ENCODE measurements at regions not wholly inside any gene's neighbourhood (a gene's known extent, or its start where the extent isn't known, plus 50 kb on each side); places are given as distances from the start of the nearest gene placed in this dataset.
"Not testable (repeated sequence)": the region's sequence is repeated elsewhere in the genome, so short reads cannot be mapped to it uniquely, and the experiment has no call there.

DNA sequence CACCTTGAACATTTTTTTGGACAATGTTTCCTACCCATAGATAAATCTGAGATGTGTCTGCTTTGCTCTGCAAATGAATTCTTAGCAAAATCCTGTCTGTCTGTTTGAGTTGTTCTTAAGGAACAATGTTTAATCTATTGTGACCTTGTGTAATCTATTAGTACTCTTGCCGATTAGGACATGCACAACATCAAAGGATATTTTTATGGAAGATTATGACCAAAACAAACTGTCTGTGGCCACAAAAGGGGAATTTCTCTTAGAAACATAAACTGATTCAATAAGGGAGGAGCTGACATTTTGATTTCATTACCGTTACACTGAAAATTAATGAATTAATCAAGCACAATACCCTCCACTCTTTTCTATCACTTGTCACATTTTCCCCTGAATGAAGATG lies 323.0 kb upstream of the PRR16 start:
- no peak overlapping the region for H3K4me3 ChIP-seq (ENCODE audit: control insufficient read depth, low read depth, low read length)
- TF ChIP-seq CTCF (IDR thresholded peaks at IDR 0.05; ENCODE audit: control insufficient read depth, insufficient read depth, low read depth, low read length, missing control alignments): no peak

DNA sequence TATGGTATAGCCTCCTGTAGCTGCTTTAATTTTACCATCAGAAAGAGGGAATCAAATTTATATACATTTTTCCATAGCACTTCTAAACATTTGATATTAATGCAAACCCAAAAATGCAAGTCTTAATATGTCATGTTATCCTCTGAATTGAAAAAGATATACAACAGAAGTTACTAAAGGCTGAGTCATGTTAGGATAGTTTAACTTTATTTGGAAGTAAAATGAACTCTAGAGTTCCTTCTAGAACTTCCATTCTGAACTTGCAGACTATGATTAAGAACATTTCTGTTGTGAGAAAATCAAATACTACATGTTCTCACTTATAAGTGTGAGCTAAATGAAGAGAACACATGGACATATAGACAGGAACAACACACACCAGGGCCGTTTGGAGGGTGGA lies 317.3 kb upstream of the PRR16 start:
- no peak for DNase-seq (ENCODE audit: low read depth)
- TF ChIP-seq CTCF (IDR thresholded peaks at IDR 0.05; ENCODE audit: control insufficient read depth, insufficient read depth, low read depth, low read length, missing control alignments): no peak
- no peak overlapping the region for H3K4me3 ChIP-seq (ENCODE audit: control insufficient read depth, low read depth, low read length)

More for the DNA sequence above, 323.0 kb upstream of the PRR16 start:
- no peak for DNase-seq (ENCODE audit: low read depth)

GRCh38 chr5:120147911-120148310 lies 316.2 kb upstream of the PRR16 start:
- not testable (repeated sequence) for DNase-seq (ENCODE audit: low read depth); H3K4me3 ChIP-seq (ENCODE audit: control insufficient read depth, low read depth, low read length)

DNA sequence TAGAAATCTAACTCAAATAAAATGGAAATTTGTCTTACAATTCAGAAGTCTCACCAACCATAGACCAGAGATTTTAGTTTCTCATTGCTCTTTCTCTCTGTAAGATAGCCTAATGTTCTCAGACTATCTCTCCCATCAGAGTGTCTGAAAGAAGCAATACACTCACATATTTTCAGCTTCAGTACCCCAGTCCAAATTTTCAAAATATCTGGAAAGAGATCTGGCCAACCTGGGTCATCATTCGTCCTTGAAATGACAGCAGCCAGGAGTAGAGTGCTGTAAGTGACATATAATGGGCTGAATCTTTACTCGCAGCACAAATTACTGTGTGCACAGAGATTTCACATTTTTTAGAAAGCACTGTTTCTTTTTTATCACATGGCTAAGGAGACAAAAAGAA lies 313.3 kb upstream of the PRR16 start:
- TF ChIP-seq CTCF (IDR thresholded peaks at IDR 0.05; ENCODE audit: control insufficient read depth, insufficient read depth, low read depth, low read length, missing control alignments): no peak
- DNase-seq (ENCODE audit: low read depth): no peak
- no peak overlapping the region for H3K4me3 ChIP-seq (ENCODE audit: control insufficient read depth, low read depth, low read length)

- no peak for TF ChIP-seq CTCF (IDR thresholded peaks at IDR 0.05; ENCODE audit: control insufficient read depth, insufficient read depth, low read depth, low read length, missing control alignments)
- no peak for DNase-seq (ENCODE audit: low read depth)
These were observed 312.9 kb upstream of the PRR16 start for GRCh38 chr5:120151181-120151580.

DNA sequence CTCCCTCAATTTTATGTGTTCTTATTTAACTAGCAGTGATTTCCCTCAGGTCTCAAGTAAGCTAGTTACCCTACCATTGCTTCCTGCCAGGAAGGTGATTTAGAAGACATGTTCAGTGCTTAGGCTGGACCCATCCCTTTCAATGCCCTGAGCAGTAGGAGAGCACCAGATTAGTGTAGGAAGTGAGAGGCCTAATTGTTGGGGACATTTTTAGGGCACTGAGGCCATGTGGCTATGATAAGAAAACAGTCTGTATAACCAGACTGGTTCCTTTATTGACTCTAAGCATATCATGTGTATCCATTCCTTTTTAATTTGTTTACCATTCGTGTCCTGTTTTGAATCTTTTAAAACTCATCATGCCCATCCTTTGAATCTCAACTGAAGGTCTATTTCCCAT lies 312.3 kb upstream of the PRR16 start:
- no peak for TF ChIP-seq CTCF (IDR thresholded peaks at IDR 0.05; ENCODE audit: control insufficient read depth, insufficient read depth, low read depth, low read length, missing control alignments)
- H3K4me3 ChIP-seq (ENCODE audit: control insufficient read depth, low read depth, low read length): no peak overlapping the region

More at GRCh38 chr5:120151181-120151580, 312.9 kb upstream of the PRR16 start:
- H3K4me3 ChIP-seq (ENCODE audit: control insufficient read depth, low read depth, low read length): no peak overlapping the region

DNA sequence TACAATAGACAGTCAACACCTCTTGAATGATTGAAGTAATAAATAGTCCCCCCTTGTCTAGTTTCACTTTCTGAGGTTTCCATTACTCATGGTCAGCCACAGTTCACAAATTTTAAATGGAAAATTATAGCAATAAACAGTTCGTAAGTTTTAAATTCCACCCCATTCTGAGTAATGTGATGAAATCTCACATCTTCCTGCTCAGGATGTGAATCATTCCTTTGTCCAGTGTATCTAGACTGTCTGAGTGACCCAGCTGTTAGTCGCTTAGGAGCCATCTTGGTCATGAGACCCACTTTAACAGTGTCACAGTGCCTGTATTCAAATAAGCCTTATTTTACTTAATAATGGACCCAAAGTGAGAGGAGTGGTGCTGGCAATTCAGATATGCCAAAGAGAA lies 311.6 kb upstream of the PRR16 start:
- no peak for TF ChIP-seq CTCF (IDR thresholded peaks at IDR 0.05; ENCODE audit: control insufficient read depth, insufficient read depth, low read depth, low read length, missing control alignments)
- DNase-seq (ENCODE audit: low read depth): peak; percentile 77
- H3K4me3 ChIP-seq (ENCODE audit: control insufficient read depth, low read depth, low read length): no peak overlapping the region

More for the DNA sequence above, 312.3 kb upstream of the PRR16 start:
- DNase-seq (ENCODE audit: low read depth): no peak

Data from AG09309 (cell line).